ENCODE measurements at regions not wholly inside any gene's neighbourhood (a gene's known extent, or its start where the extent isn't known, plus 50 kb on each side); places are given as distances from the start of the nearest gene placed in this dataset.

DNA sequence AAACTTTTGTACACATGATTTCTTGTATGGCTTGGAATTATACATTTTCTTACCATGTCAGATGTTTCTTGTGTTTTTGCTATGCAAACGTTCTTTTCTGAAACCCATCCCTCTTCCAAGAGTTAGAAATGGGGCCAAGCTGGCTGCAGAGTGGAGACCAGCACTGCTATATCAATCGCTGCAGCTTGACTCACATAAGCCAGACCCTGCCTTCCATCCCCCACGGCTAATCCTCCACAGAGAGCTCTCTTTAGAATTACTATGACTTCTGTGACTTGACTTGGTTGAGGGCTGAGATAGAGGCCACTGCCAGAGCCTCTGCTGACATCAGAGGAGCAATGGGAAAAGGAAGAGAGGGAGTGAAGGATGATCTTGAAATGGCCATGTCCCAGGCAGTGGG lies 147.9 kb downstream of the DACT1 start:
- no peak for TF ChIP-seq CTCF (IDR thresholded peaks at IDR 0.05)
- no peak for TF ChIP-seq POLR2A (IDR thresholded peaks at IDR 0.05)
- TF ChIP-seq EP300 (IDR thresholded peaks at IDR 0.05), result no peak
- no peak for TF ChIP-seq POLR2AphosphoS5 (IDR thresholded peaks at IDR 0.05)
